Loucy (cell line): ENCODE measurements at regions not wholly inside any gene's neighbourhood (a gene's known extent, or its start where the extent isn't known, plus 50 kb on each side); places are given as distances from the start of the nearest gene placed in this dataset.

Experiments used
- H2AFZ ChIP-seq: fragments of 200-600 bp; sonication (generic); 2 replicates; pipeline ENCODE4 v1.6.0; 2016; ENCODE audit warnings: antibody characterized with exemption, mild to moderate bottlenecking, low read length, moderate library complexity
- H3F3A ChIP-seq: fragments of 200-600 bp; 2 replicates; pipeline ENCODE4 v1.6.0; 2016; ENCODE audit warnings: antibody characterized with exemption, low read depth, mild to moderate bottlenecking
- H3K27me3 ChIP-seq: fragments of 200-600 bp; sonication (generic); 2 replicates; pipeline ENCODE4 v1.6.1; 2014; ENCODE audit warnings: low read length, mild to moderate bottlenecking; ENCODE audit not compliant: insufficient read depth, poor library complexity, severe bottlenecking
- H3K36me3 ChIP-seq: fragments of 200-600 bp; sonication (generic); 2 replicates; pipeline ENCODE4 v1.6.1; 2016; ENCODE audit warnings: low read length; ENCODE audit not compliant: insufficient read depth
- H3K4me1 ChIP-seq: fragments of 200-600 bp; sonication (generic); 2 replicates; pipeline ENCODE4 v1.5.1; 2014; ENCODE audit warnings: low read length, mild to moderate bottlenecking; ENCODE audit not compliant: insufficient read depth, poor library complexity, severe bottlenecking
- H3K4me2 ChIP-seq: fragments of 200-600 bp; sonication (generic); 2 replicates; pipeline ENCODE4 v1.6.0; 2014; ENCODE audit warnings: antibody characterized with exemption, low read length, low read depth, mild to moderate bottlenecking; ENCODE audit not compliant: poor library complexity, severe bottlenecking
- H3K4me3 ChIP-seq: fragments of 200-600 bp; sonication (generic); 2 replicates; pipeline ENCODE4 v1.5.1; 2014; ENCODE audit warnings: low read length, mild to moderate bottlenecking, mixed read lengths; ENCODE audit not compliant: poor library complexity, severe bottlenecking
- H3K79me2 ChIP-seq: fragments of 200-600 bp; sonication (generic); 2 replicates; pipeline ENCODE4 v1.6.1; 2014; ENCODE audit warnings: low read length; ENCODE audit not compliant: insufficient read depth
- H3K9ac ChIP-seq: fragments of 200-600 bp; sonication (generic); 2 replicates; pipeline ENCODE4 v1.6.0; 2014; ENCODE audit warnings: mild to moderate bottlenecking, low read depth, low read length, moderate library complexity; ENCODE audit not compliant: poor library complexity, severe bottlenecking
- H3K9me2 ChIP-seq: fragments of 200-600 bp; sonication (generic); replicated peaks from 2 replicates; pipeline ENCODE4 v1.6.1; 2016; ENCODE audit warnings: low read depth, low read length, mixed read lengths
- H3K9me3 ChIP-seq: fragments of 200-600 bp; sonication (generic); 2 replicates; pipeline ENCODE4 v1.6.1; 2014; ENCODE audit warnings: mild to moderate bottlenecking, antibody characterized with exemption, low read length, low read depth; ENCODE audit not compliant: insufficient read depth
- H4K20me1 ChIP-seq: fragments of 200-600 bp; sonication (generic); 2 replicates; pipeline ENCODE4 v1.6.0; 2014; ENCODE audit warnings: antibody characterized with exemption, low read length, mild to moderate bottlenecking; ENCODE audit not compliant: insufficient read depth, poor library complexity, severe bottlenecking
- CTCF ChIP-seq: fragments of 200-600 bp; sonication (generic); conservative IDR thresholded peaks from 2 replicates; pipeline ENCODE4 v1.5.1; 2014; ENCODE audit warnings: mild to moderate bottlenecking, antibody characterized with exemption, low read length
- EZH2phosphoT487 ChIP-seq: fragments of 200-600 bp; IDR thresholded peaks from 2 replicates; pipeline ENCODE4 v1.6.1; 2018; ENCODE audit warnings: antibody characterized with exemption, mild to moderate bottlenecking, moderate library complexity, borderline replicate concordance

GRCh38 chr2:217725409-217725808 is 277.4 kb downstream of the TNS1 start:
- H3K4me3 ChIP-seq: no peak overlapping the region
- H3K27me3 ChIP-seq: no peaks in the 10 kb centered on the region
- TF ChIP-seq CTCF (no peak), EZH2phosphoT487 (no peak)
- no peaks in the 10 kb centered on the region for H3K9me3 ChIP-seq
- no peaks in the 10 kb centered on the region for H3K79me2 ChIP-seq
- no peak overlapping the region for H3K9ac ChIP-seq
- no peak overlapping the region for H2AFZ ChIP-seq
- no peaks in the 10 kb centered on the region for H3K36me3 ChIP-seq
- no peaks in the 10 kb centered on the region for H3K9me2 ChIP-seq
- no peaks in the 10 kb centered on the region for H4K20me1 ChIP-seq
- H3F3A ChIP-seq: no peaks in the 10 kb centered on the region
- H3K4me2 ChIP-seq: no peak overlapping the region
- H3K4me1 ChIP-seq: no peaks in the 10 kb centered on the region

- H4K20me1 ChIP-seq: no peaks in the 10 kb centered on the region
- H3K4me1 ChIP-seq: no peaks in the 10 kb centered on the region
- H3K4me3 ChIP-seq: no peak overlapping the region
- H3K9ac ChIP-seq: no peak overlapping the region
- H2AFZ ChIP-seq: no peak overlapping the region
- no peaks in the 10 kb centered on the region for H3K27me3 ChIP-seq
- H3K9me3 ChIP-seq: no peaks in the 10 kb centered on the region
- no peaks in the 10 kb centered on the region for H3K9me2 ChIP-seq
- no peaks in the 10 kb centered on the region for H3K36me3 ChIP-seq
- TF ChIP-seq EZH2phosphoT487: no peak
- TF ChIP-seq CTCF: no peak
- H3K79me2 ChIP-seq: no peaks in the 10 kb centered on the region
- H3K4me2 ChIP-seq: no peak overlapping the region
- no peaks in the 10 kb centered on the region for H3F3A ChIP-seq
These were observed 278.3 kb downstream of the TNS1 start for GRCh38 chr2:217724471-217724870.

- Histone ChIP-seq H3K4me2 (no peak overlapping the region), H3K9me2 (no peaks in the 10 kb centered on the region), H3K4me1 (no peaks in the 10 kb centered on the region), H3K27me3 (no peaks in the 10 kb centered on the region), H3K9me3 (no peaks in the 10 kb centered on the region), H2AFZ (no peak overlapping the region), H3K9ac (no peak overlapping the region), H3K79me2 (no peaks in the 10 kb centered on the region), H4K20me1 (no peaks in the 10 kb centered on the region), H3K36me3 (no peaks in the 10 kb centered on the region), H3F3A (no peaks in the 10 kb centered on the region), H3K4me3 (no peak overlapping the region)
- no peak for TF ChIP-seq CTCF
- no peak for TF ChIP-seq EZH2phosphoT487
These were observed 278.8 kb downstream of the TNS1 start for GRCh38 chr2:217723981-217724380.
